Osteocyte (in vitro differentiated cells): ENCODE measurements at regions not wholly inside any gene's neighbourhood (a gene's known extent, or its start where the extent isn't known, plus 50 kb on each side); places are given as distances from the start of the nearest gene placed in this dataset.
"Not testable (repeated sequence)": the region's sequence is repeated elsewhere in the genome, so short reads cannot be mapped to it uniquely, and the experiment has no call there.

ENCODE experiments used
- DNase-seq: peaks from one replicate; pipeline ENCODE4 v3.0.0; 2021; ENCODE audit warnings: mixed read lengths; ENCODE audit not compliant: unreplicated experiment; ENCODE audit errors: extremely low spot score
- H3K27ac Mint-ChIP-seq: one replicate; pipeline ENCODE4 v1.8.0; 2021; ENCODE audit warnings: mild to moderate bottlenecking, mixed read lengths; ENCODE audit not compliant: unreplicated experiment
- H3K27me3 Mint-ChIP-seq: one replicate; pipeline ENCODE4 v1.8.0; 2021; ENCODE audit warnings: mixed read lengths; ENCODE audit not compliant: unreplicated experiment
- H3K36me3 Mint-ChIP-seq: one replicate; pipeline ENCODE4 v1.8.0; 2021; ENCODE audit warnings: mixed read lengths; ENCODE audit not compliant: unreplicated experiment
- H3K4me1 Mint-ChIP-seq: one replicate; pipeline ENCODE4 v1.8.0; 2021; ENCODE audit warnings: mixed read lengths; ENCODE audit not compliant: unreplicated experiment
- H3K4me3 Mint-ChIP-seq: one replicate; pipeline ENCODE4 v1.8.0; 2021; ENCODE audit warnings: mild to moderate bottlenecking, moderate library complexity, mixed read lengths; ENCODE audit not compliant: unreplicated experiment
- H3K9me3 Mint-ChIP-seq: one replicate; pipeline ENCODE4 v1.8.0; 2021; ENCODE audit warnings: mixed read lengths; ENCODE audit not compliant: unreplicated experiment
- TF ChIP-seq, protein P1 (sequence below): fragments of 200-600 bp; sonication (generic); IDR thresholded peaks from 2 replicates; pipeline ENCODE4 v1.5.0; 2021; ENCODE audit warnings: antibody characterized with exemption, mild to moderate bottlenecking, moderate library complexity

DNA sequence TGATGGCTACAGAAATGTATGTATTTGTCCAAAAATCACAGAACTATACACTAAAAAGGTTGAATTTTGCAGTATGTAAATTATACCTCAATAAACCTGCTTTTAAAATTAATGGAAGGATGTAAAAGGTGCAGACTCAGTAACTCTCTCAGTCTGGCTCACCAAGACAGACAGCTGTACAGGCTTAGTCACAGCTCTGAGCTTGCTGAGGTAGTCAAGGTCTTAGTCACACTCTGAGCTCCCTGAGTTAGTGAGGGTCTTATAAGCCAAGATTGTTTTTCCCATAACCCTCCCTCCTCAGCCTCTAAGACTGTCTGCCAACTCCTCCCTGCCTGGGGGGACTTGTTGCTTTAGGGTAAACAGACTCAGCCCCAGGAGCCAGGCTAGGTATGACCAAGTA is 59.3 kb upstream of the IZUMO1R start:
- H3K4me1 Mint-ChIP-seq = peaks cover 5% of the 10 kb centered on the region
- no peak for DNase-seq
- TF ChIP-seq, protein P1, sequence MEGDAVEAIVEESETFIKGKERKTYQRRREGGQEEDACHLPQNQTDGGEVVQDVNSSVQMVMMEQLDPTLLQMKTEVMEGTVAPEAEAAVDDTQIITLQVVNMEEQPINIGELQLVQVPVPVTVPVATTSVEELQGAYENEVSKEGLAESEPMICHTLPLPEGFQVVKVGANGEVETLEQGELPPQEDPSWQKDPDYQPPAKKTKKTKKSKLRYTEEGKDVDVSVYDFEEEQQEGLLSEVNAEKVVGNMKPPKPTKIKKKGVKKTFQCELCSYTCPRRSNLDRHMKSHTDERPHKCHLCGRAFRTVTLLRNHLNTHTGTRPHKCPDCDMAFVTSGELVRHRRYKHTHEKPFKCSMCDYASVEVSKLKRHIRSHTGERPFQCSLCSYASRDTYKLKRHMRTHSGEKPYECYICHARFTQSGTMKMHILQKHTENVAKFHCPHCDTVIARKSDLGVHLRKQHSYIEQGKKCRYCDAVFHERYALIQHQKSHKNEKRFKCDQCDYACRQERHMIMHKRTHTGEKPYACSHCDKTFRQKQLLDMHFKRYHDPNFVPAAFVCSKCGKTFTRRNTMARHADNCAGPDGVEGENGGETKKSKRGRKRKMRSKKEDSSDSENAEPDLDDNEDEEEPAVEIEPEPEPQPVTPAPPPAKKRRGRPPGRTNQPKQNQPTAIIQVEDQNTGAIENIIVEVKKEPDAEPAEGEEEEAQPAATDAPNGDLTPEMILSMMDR = no peak

DNA sequence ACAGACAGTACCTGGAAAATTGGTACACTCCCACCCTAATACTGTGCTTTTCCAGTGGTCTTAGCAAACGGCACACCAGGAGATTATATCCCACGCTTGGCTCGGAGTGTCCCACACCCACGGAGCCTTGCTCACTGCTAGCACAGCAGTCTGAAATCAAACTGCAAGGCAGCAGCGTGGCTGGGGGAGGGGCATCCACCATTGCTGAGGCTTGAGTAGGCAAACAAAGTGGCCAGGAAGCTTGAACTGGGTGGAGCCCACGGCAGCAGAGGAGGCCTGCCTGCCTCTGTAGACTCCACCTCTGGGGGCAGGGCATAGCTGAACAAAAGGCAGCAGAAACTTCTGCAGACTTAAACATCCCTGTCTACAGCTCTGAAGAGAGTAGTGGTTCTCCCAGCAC is 56.1 kb upstream of the IZUMO1R start:
- not testable (repeated sequence) for H3K27ac Mint-ChIP-seq, H3K4me3 Mint-ChIP-seq, H3K9me3 Mint-ChIP-seq, H3K36me3 Mint-ChIP-seq, H3K4me1 Mint-ChIP-seq, DNase-seq, H3K27me3 Mint-ChIP-seq

More for the DNA sequence above, 59.3 kb upstream of the IZUMO1R start:
- no peaks in the 10 kb centered on the region for H3K36me3 Mint-ChIP-seq
- H3K27ac Mint-ChIP-seq = no peak overlapping the region
- H3K9me3 Mint-ChIP-seq = peaks cover 4% of the 10 kb centered on the region
- H3K4me3 Mint-ChIP-seq = no peak overlapping the region
- H3K27me3 Mint-ChIP-seq = no peaks in the 10 kb centered on the region

DNA sequence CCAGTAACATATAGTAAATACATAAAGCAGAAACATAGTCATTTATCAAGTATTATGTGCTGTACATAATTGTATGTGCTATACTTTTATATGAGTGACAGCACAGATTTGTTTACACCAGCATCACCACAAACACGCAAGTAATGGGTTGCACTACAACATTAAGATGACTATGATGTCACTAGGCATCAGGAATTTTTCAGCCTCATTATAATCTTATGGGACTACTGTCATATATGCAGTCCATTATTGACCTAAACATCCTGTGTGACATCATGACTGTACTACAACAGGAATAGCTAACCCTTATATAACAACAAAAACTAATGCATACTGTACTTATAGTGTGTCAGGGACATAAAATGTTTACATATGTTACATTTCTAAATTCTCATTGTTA is 50.2 kb upstream of the IZUMO1R start:
- no peak for DNase-seq
- TF ChIP-seq, protein P1 = no peak
- Mint-ChIP-seq H3K27me3 (no peaks in the 10 kb centered on the region), H3K9me3 (peaks cover 18% of the 10 kb centered on the region), H3K27ac (no peak overlapping the region), H3K4me1 (no peaks in the 10 kb centered on the region), H3K4me3 (no peak overlapping the region), H3K36me3 (no peaks in the 10 kb centered on the region)
